Subcutaneous abdominal adipose tissue (tissue), 5 donors: ENCODE measurements at regions not wholly inside any gene's neighbourhood (a gene's known extent, or its start where the extent isn't known, plus 50 kb on each side); places are given as distances from the start of the nearest gene placed in this dataset.
A peak's percentile ranks its signal among the peaks of the same experiment; 100 is the strongest.

Experiments
- H3K27ac ChIP-seq: one replicate; pipeline ENCODE4 v1.7.0; 2013; ENCODE audit warnings: low read depth, mild to moderate bottlenecking, inconsistent platforms, low read length, moderate library complexity
- H3K27me3 ChIP-seq, 5 donors: one replicate each; pipeline ENCODE4 v1.7.0; 2013; ENCODE audit warnings: low read length in 5 of 5, inconsistent platforms in 1 of 5; ENCODE audit not compliant: control insufficient read depth in 5 of 5, insufficient read depth in 4 of 5
- H3K36me3 ChIP-seq, 5 donors: one replicate each; pipeline ENCODE4 v1.7.0; 2013; ENCODE audit warnings: low read length in 5 of 5; ENCODE audit not compliant: control insufficient read depth in 5 of 5, insufficient read depth in 5 of 5
- H3K4me1 ChIP-seq, 5 donors: one replicate each; pipeline ENCODE4 v1.7.0; 2013; ENCODE audit warnings: low read length in 5 of 5, mild to moderate bottlenecking in 3 of 5, moderate library complexity in 1 of 5; ENCODE audit not compliant: control insufficient read depth in 5 of 5, insufficient read depth in 5 of 5
- H3K4me3 ChIP-seq, 5 donors: one replicate each; pipeline ENCODE4 v1.7.0; 2013; ENCODE audit warnings: low read length in 5 of 5, low read depth in 1 of 5
- H3K9ac ChIP-seq, 5 donors: one replicate each; pipeline ENCODE4 v1.7.0; 2013; ENCODE audit warnings: low read length in 5 of 5, mild to moderate bottlenecking in 4 of 5, moderate library complexity in 3 of 5
- H3K9me3 ChIP-seq, 5 donors: one replicate each; pipeline ENCODE4 v1.7.0; 2013; ENCODE audit warnings: low read length in 5 of 5; ENCODE audit not compliant: control insufficient read depth in 5 of 5
- donor health status: healthy.
- donor health status: healthy.
- donor health status: healthy.
- donor health status: healthy.
- donor health status: healthy.

DNA sequence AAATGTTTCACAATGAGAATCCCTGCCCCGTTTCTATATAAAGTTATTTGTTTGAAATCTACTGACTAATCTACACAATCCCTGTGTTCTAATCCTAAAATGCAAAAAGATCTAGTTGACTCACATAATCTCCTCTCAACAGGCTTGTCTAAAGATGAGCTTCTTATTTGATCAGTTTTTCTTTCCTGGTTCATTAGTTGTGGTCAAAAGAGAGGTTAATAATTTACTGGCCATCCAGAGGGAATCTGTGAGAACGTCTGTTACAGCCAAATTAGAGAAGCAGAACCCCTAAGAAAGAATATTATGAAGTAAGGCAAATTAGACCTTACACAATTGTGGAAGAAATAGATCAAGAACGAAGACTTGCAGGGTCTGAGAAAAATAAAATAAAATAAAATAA lies 173.7 kb upstream of the ANO3 start:
- H3K36me3 ChIP-seq = no peaks in the 10 kb centered on the region
- H3K4me3 ChIP-seq = no peak overlapping the region
- no peaks in the 10 kb centered on the region for H3K9me3 ChIP-seq
- no peaks in the 10 kb centered on the region for H3K27me3 ChIP-seq
- H3K27ac ChIP-seq = no peak overlapping the region
- no peaks in the 10 kb centered on the region for H3K4me1 ChIP-seq
- no peak overlapping the region for H3K9ac ChIP-seq

DNA sequence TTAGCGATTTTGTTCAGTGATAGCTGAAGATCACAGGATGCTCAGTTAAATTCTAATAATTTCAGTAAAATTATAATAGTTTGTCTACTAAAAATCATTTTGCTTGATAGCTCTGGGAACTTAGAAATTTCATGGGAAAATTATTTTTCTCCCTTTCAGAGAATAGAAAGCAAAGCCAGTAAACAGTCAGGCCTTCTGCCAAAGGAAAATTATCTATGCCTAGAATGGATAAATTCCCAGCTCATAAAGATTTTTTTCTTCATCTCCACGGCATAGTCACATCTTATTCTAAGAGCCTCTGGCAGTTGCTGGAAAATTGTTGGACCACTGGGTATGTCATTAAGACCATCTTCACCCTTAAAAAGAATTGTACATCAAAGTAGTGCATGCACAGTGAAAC lies 169.6 kb upstream of the ANO3 start:
- H3K4me1 ChIP-seq = no peaks in the 10 kb centered on the region
- H3K9ac ChIP-seq = no peak overlapping the region
- no peak overlapping the region for H3K27ac ChIP-seq
- H3K9me3 ChIP-seq = no peaks in the 10 kb centered on the region
- H3K36me3 ChIP-seq = no peaks in the 10 kb centered on the region
- no peak overlapping the region for H3K4me3 ChIP-seq
- no peaks in the 10 kb centered on the region for H3K27me3 ChIP-seq

DNA sequence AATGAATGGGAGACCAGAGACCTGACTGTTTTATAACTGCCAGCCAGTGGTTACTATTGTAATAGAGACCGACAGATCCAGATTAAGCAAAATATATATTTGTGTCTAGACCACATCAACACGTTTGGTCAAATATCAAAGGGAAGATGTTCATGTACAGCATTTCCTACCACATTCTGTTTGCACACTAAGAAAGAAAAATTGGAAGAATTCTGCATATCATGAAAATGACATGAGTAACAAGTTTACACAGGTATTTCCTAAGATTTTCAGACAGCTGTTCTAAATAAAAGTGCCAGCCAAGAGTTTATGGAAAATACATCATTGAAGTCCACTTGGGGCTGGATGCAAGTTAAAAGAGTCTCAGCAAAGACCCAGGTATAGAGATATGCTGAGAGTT lies 145.5 kb upstream of the ANO3 start:
- H3K9ac ChIP-seq = no peak overlapping the region
- H3K4me3 ChIP-seq = no peak overlapping the region
- H3K9me3 ChIP-seq = no peaks in the 10 kb centered on the region
- H3K36me3 ChIP-seq = no peaks in the 10 kb centered on the region
- H3K4me1 ChIP-seq = peaks cover 0 to 20% (median 11%) of the 10 kb centered on the region in 5 donors
- no peak overlapping the region for H3K27ac ChIP-seq
- no peaks in the 10 kb centered on the region for H3K27me3 ChIP-seq

- peak overlapping the region in 2 of 5 donors; percentile 20 to 72 for H3K9ac ChIP-seq
- H3K4me1 ChIP-seq = peaks cover 0 to 20% (median 11%) of the 10 kb centered on the region in 5 donors
- H3K27me3 ChIP-seq = no peaks in the 10 kb centered on the region
- no peak overlapping the region for H3K4me3 ChIP-seq
- H3K36me3 ChIP-seq = no peaks in the 10 kb centered on the region
- no peaks in the 10 kb centered on the region for H3K9me3 ChIP-seq
- peak overlapping the region; percentile 95 for H3K27ac ChIP-seq
These were observed 144.3 kb upstream of the ANO3 start for GRCh38 chr11:26187639-26188038.

- Histone ChIP-seq H3K4me1 (peaks cover 0 to 20% (median 11%) of the 10 kb centered on the region in 5 donors), H3K9me3 (no peaks in the 10 kb centered on the region), H3K27ac (peak overlapping the region; percentile 94)
These were observed 143.4 kb upstream of the ANO3 start for GRCh38 chr11:26188554-26188953.

GRCh38 chr11:26191193-26191592 lies 140.7 kb upstream of the ANO3 start:
- Histone ChIP-seq H3K9me3 (no peaks in the 10 kb centered on the region), H3K27ac (no peak overlapping the region), H3K4me1 (peaks cover 0 to 29% (median 15%) of the 10 kb centered on the region in 5 donors), H3K9ac (no peak overlapping the region), H3K27me3 (no peaks in the 10 kb centered on the region), H3K36me3 (no peaks in the 10 kb centered on the region), H3K4me3 (no peak overlapping the region)

More at GRCh38 chr11:26188554-26188953, 143.4 kb upstream of the ANO3 start:
- H3K4me3 ChIP-seq = no peak overlapping the region
- H3K27me3 ChIP-seq = no peaks in the 10 kb centered on the region
- H3K9ac ChIP-seq = peak overlapping the region in 2 of 5 donors; percentile 35 to 79
- H3K36me3 ChIP-seq = no peaks in the 10 kb centered on the region

DNA sequence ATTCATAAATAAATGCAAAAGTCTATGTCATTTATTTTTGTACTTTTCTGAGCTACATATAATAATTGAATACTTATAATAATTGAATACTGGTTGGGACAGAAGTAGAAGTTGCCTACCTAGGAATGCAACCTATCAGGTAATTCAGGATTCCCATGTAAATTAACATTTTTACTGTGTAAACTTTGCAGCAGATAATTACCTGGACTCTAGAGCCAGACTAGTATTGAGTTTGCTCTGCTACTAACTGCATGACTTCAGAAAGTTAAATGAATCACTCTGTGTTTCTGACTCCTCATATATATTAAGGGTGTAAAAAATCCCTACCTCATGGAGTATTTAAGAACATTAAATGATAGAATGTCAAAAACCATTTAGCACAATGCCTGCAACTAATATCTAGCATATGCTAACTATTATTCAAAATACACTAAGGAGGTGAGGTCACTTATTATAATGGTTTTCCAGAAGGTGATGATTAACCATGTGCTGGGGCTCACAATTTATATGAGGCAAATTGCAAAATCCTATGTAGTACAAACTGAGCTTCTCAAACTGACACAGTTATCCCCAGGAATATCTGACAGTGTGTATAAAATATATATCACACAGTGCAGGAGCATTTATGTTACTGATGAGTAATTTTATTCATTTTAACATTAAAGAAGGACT lies 138.1 kb upstream of the ANO3 start:
- no peaks in the 10 kb centered on the region for H3K27me3 ChIP-seq

GRCh38 chr11:26194881-26195280 lies 137.0 kb upstream of the ANO3 start:
- no peaks in the 10 kb centered on the region for H3K36me3 ChIP-seq
- peaks cover 0 to 21% (median 4%) of the 10 kb centered on the region in 5 donors for H3K4me1 ChIP-seq
- H3K4me3 ChIP-seq = no peak overlapping the region
- H3K27ac ChIP-seq = peak overlapping the region; percentile 60
- H3K27me3 ChIP-seq = no peaks in the 10 kb centered on the region
- H3K9ac ChIP-seq = no peak overlapping the region
- H3K9me3 ChIP-seq = no peaks in the 10 kb centered on the region

More for the DNA sequence above, 138.1 kb upstream of the ANO3 start:
- Histone ChIP-seq H3K9me3 (no peaks in the 10 kb centered on the region), H3K27ac (no peak overlapping the region), H3K4me3 (no peak overlapping the region), H3K36me3 (no peaks in the 10 kb centered on the region), H3K9ac (no peak overlapping the region), H3K4me1 (peaks cover 0 to 21% (median 6%) of the 10 kb centered on the region in 5 donors)

DNA sequence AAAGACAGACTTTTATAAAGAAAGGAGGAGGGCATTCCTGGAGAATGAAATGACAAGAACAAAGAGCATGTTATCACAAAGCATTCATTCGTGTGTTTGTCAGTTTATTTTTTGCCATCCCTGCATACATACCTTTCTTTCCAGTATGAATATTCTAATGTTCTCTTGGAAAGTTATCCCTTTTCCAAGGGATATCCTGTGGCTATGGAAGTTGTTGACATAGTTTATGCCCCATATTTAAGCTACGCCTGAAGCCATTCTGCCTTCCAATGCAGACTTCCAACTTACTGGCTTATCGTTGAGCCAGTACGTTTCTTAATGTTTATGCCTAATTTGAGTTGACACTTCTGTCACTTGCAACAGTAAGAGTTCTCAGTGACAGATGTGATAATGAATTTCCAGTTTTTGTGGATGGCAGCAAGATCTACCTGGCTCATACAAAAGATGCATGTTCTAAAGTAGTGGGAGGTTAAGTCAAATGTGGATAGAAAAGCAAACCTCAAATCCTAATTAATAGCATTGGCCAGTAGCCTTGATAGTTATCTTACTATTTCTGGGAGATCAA lies 133.3 kb upstream of the ANO3 start:
- H3K9ac ChIP-seq = no peak overlapping the region
- H3K9me3 ChIP-seq = no peaks in the 10 kb centered on the region
- H3K4me3 ChIP-seq = no peak overlapping the region
- H3K27ac ChIP-seq = no peak overlapping the region
- no peaks in the 10 kb centered on the region for H3K27me3 ChIP-seq
- peaks cover 0 to 19% (median 4%) of the 10 kb centered on the region in 5 donors for H3K4me1 ChIP-seq
- H3K36me3 ChIP-seq = no peaks in the 10 kb centered on the region

DNA sequence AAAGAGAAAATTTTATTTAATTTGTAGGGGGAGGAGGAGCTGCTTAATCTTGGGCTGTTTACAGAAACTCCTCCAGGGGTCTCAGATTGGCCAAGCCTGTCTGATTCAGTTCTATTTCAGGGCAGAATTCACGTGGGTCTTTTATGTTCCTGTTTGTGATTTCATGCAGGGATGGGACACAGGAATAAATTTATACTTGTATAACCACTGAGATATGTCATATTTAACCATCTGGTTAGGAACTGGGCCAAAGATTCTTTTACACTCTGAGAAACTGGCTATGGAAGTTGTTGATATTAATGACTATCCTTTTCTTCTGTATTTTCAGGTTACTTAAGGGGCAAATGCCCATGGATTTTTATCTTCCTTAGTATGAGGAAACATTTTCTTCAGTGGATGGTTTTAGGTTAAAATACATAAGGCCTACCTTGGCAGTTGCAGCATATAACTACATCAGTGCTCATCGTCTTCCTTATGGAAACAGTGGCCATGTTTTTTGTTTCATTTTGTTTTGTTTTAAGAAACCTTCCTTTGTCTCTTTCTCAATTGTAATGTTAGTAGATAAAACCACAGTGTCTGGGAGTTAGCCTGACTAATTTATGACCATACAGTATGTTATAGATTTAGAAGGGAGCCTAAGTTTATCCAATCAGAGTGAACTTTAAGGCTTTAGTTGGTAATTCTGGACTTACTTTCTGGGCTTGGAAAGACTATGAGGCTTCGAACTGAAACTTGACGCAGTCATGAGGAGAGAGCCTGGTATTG lies 132.4 kb upstream of the ANO3 start:
- Histone ChIP-seq H3K27me3 (no peaks in the 10 kb centered on the region), H3K27ac (no peak overlapping the region), H3K36me3 (no peaks in the 10 kb centered on the region), H3K4me1 (peaks cover 0 to 19% (median 4%) of the 10 kb centered on the region in 5 donors), H3K9ac (no peak overlapping the region), H3K4me3 (no peak overlapping the region), H3K9me3 (no peaks in the 10 kb centered on the region)
